ENCODE measurements at regions not wholly inside any gene's neighbourhood (a gene's known extent, or its start where the extent isn't known, plus 50 kb on each side); places are given as distances from the start of the nearest gene placed in this dataset.

DNA sequence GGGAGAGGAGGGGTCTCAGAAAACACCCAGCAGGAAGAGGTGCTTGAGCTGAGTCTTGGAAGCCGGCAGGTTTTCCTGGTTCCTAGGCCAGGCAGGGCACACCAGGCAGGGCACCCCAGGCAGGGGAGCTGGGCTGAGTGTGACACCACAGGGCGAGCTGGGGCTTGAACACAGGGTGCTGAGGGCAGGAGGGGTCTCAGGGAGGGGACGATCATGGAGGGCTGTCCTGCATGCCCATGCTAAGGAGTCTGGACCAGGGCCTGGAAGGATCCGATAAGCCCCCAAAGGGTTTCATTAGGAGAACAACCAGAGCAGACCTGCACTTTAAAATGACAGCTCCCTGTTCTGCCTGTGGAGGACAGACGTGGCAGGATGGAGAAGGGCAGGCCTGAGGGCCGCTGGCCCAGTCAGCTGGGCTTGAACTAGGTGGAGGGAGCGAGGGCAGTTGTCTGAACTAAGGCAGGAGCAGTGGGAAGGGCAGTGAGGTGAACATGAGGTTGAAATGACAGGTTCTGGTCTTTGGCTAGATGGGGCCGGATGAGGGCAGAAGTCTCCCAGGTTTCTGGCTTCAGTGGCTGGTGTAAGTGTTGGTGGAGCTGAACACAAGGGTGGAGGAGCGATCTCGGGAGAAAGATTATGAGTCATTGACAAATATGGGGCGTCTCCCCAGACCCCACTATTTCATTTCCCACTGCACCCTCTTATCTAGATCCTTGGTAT is 171.0 kb upstream of the PZP start:
- Histone ChIP-seq H3K4me2 (ENCODE audit: insufficient read depth in 1 of 2, low read depth in 2 of 2, low read length in 2 of 2) (no peak overlapping the region), H3K56ac (replicated peaks; ENCODE audit: insufficient read length, low read depth, low read length) (no peak overlapping the region), H2BK12ac (ENCODE audit: low read depth, low read length) (no peak overlapping the region), H3K4me1 (replicated peaks in 1 of 4; ENCODE audit: control insufficient read depth in 3 of 4, insufficient read depth in 4 of 4, low read length in 3 of 4) (no peaks in the 10 kb centered on the region; a peak in 3 of 7 replicates), H4K20me1 (replicated peaks in 1 of 2; ENCODE audit: control insufficient read depth in 1 of 2, insufficient read depth in 2 of 2, low read length in 2 of 2) (no peaks in the 10 kb centered on the region), H3K27me3 (replicated peaks in 1 of 4; ENCODE audit: control insufficient read depth in 3 of 4, extremely low read depth in 1 of 4, insufficient read depth in 3 of 4, low read length in 3 of 4) (no peaks in the 10 kb centered on the region), H4K91ac (replicated peaks; ENCODE audit: insufficient read length, low read length) (no peak overlapping the region), H3K27ac (ENCODE audit: low read depth, low read length) (no peak overlapping the region), H3K79me2 (ENCODE audit: control insufficient read depth in 1 of 2, insufficient read depth in 2 of 2, low read length in 2 of 2) (no peaks in the 10 kb centered on the region), H3K36me3 (ENCODE audit: control insufficient read depth in 2 of 4, insufficient read depth in 4 of 4, low read length in 3 of 4) (no peaks in the 10 kb centered on the region), H3K18ac (ENCODE audit: extremely low read depth, low read length) (no peak overlapping the region), H3K23ac (ENCODE audit: insufficient read length) (no peak overlapping the region), H3K4ac (replicated peaks; ENCODE audit: insufficient read length, low read depth, low read length) (no peak overlapping the region), H2AFZ (ENCODE audit: low read length) (no peak overlapping the region), H3K79me1 (ENCODE audit: low read depth, low read length) (no peaks in the 10 kb centered on the region), H3K4me3 (ENCODE audit: extremely low read depth in 1 of 4, insufficient read depth in 2 of 4, low read depth in 3 of 4, low read length in 4 of 4) (no peak overlapping the region), H4K5ac (ENCODE audit: insufficient read length, low read depth, low read length) (no peak overlapping the region), H3K9me3 (ENCODE audit: insufficient read depth in 2 of 2, low read depth in 1 of 2, low read length in 1 of 2) (no peaks in the 10 kb centered on the region), H2AK5ac (ENCODE audit: low read depth, low read length) (no peak overlapping the region), H2BK5ac (ENCODE audit: low read depth, low read length) (no peak overlapping the region), H3K23me2 (ENCODE audit: low read depth, low read length) (no peaks in the 10 kb centered on the region), H2BK20ac (ENCODE audit: low read length) (no peak overlapping the region), H3K9ac (replicated peaks in 1 of 4; ENCODE audit: extremely low read depth in 1 of 4, low read depth in 3 of 4, low read length in 3 of 4) (no peak overlapping the region), H4K8ac (ENCODE audit: extremely low read depth, insufficient read depth, low read length) (no peak overlapping the region), H2BK15ac (ENCODE audit: low read length) (no peak overlapping the region), H3K14ac (ENCODE audit: insufficient read length) (no peak overlapping the region), H2BK120ac (replicated peaks; ENCODE audit: low read depth, low read length) (no peak overlapping the region)
- FAIRE-seq (no peak), DNase-seq (ENCODE audit: low read depth in 1 of 2, low spot score in 2 of 2) (no peak)
- ChIA-PET POLR2A (ENCODE audit: partially characterized antibody) (interaction anchor here (1.2 to 4.0 kb wide), 3 partner anchors 9 to 50 kb away, joined by 3 to 31 read pairs (median 4); no protein-coding TSS in a partner anchor), CTCF (ENCODE audit: partially characterized antibody) (interaction anchor here (0.6 to 5.5 kb wide), 18 partner anchors 9 to 329 kb away, joined by 3 to 66 read pairs (median 10); no protein-coding TSS in a partner anchor)
- WGBS, 2 experiments (ENCODE audit: extremely low coverage in 1 of 2, insufficient coverage in 1 of 2, insufficient read length in 1 of 2, insufficient replicate concordance in 2 of 2, low coverage in 1 of 2, low lambda C conversion rate in 2 of 2, missing lambda C conversion rate in 1 of 2), result 92% methylated on average over 11 of the region's 11 CpGs; no CpG with 5 or more reads in 1 of the 2 experiments
- TF ChIP-seq HDAC6 (IDR thresholded peaks at IDR 0.05; ENCODE audit: low read depth, low read length), result no peak
- TF ChIP-seq, protein P1, sequence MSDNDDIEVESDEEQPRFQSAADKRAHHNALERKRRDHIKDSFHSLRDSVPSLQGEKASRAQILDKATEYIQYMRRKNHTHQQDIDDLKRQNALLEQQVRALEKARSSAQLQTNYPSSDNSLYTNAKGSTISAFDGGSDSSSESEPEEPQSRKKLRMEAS (IDR thresholded peaks at IDR 0.05), result no peak
- TF ChIP-seq CTBP2 (IDR thresholded peaks at IDR 0.05; ENCODE audit: borderline replicate concordance, insufficient read depth, insufficient read length, low read length), result no peak
- no peak for TF ChIP-seq SUZ12 (IDR thresholded peaks at IDR 0.05; ENCODE audit: low read length)
- no peak for TF ChIP-seq KDM1A (IDR thresholded peaks at IDR 0.05; ENCODE audit: borderline replicate concordance, low read length)
- no peak for TF ChIP-seq RFX5 (IDR thresholded peaks at IDR 0.05; ENCODE audit: borderline replicate concordance, low read depth, low read length)
- no peak for TF ChIP-seq YY1 (IDR thresholded peaks at IDR 0.05; ENCODE audit: low read depth, low read length)
- no peak for TF ChIP-seq BCL11A (IDR thresholded peaks at IDR 0.05; ENCODE audit: low read depth in 2 of 2, low read length in 2 of 2)
- no peak for TF ChIP-seq HDAC2 (IDR thresholded peaks at IDR 0.05; ENCODE audit: borderline replicate concordance in 1 of 2, low read depth in 2 of 2, low read length in 2 of 2)
